ENCODE measurements at regions not wholly inside any gene's neighbourhood (a gene's known extent, or its start where the extent isn't known, plus 50 kb on each side); places are given as distances from the start of the nearest gene placed in this dataset.

GRCh38 chr19:46954502-46954992 is 65.1 kb upstream of the NPAS1 start:
- peak; percentile 50 for ATAC-seq

GRCh38 chr19:46954993-46955812 is 64.4 kb upstream of the NPAS1 start:
- H3K27ac Mint-ChIP-seq: peak overlapping the region; percentile 93 to 94
- peak overlapping the region; percentile 86 to 91 for H3K4me3 Mint-ChIP-seq
- peak in 1 of 2 donors; percentile 4 for DNase-seq
- no peaks in the 10 kb centered on the region for H3K27me3 Mint-ChIP-seq
- peak; percentile 69 for ATAC-seq
- peaks cover 68% of the 10 kb centered on the region for H3K4me1 Mint-ChIP-seq
- H3K9me3 Mint-ChIP-seq: no peaks in the 10 kb centered on the region

More at GRCh38 chr19:46954502-46954992, 65.1 kb upstream of the NPAS1 start:
- Mint-ChIP-seq H3K9me3 (no peaks in the 10 kb centered on the region), H3K27me3 (no peaks in the 10 kb centered on the region), H3K4me1 (peaks cover 63% of the 10 kb centered on the region), H3K27ac (peak overlapping the region; percentile 93 to 94), H3K4me3 (peak overlapping the region; percentile 86 to 91)
- no peak for DNase-seq

GRCh38 chr19:46955813-46956371 is 63.7 kb upstream of the NPAS1 start:
- no peak for ATAC-seq
- Mint-ChIP-seq H3K27me3 (no peaks in the 10 kb centered on the region), H3K4me1 (peaks cover 62% of the 10 kb centered on the region)

GRCh38 chr19:46958532-46958931 is 61.1 kb upstream of the NPAS1 start:
- H3K4me3 Mint-ChIP-seq: no peak overlapping the region
- H3K27ac Mint-ChIP-seq: peak overlapping the region; percentile 59 to 94
- DNase-seq (peak in 1 of 2 donors; percentile 25), ATAC-seq (peak; percentile 52)
- H3K27me3 Mint-ChIP-seq: no peaks in the 10 kb centered on the region
- H3K4me1 Mint-ChIP-seq: peaks cover 55% of the 10 kb centered on the region
- H3K9me3 Mint-ChIP-seq: no peaks in the 10 kb centered on the region

More at GRCh38 chr19:46955813-46956371, 63.7 kb upstream of the NPAS1 start:
- Mint-ChIP-seq H3K27ac (peak overlapping the region in 1 of 2 donors; percentile 93), H3K4me3 (peak overlapping the region; percentile 86 to 91), H3K9me3 (no peaks in the 10 kb centered on the region)
- DNase-seq: no peak

- no peaks in the 10 kb centered on the region for H3K9me3 Mint-ChIP-seq
- no peak overlapping the region for H3K4me3 Mint-ChIP-seq
- peak overlapping the region in 1 of 2 donors; percentile 65 for H3K27ac Mint-ChIP-seq
- H3K4me1 Mint-ChIP-seq: peaks cover 41% of the 10 kb centered on the region
- no peaks in the 10 kb centered on the region for H3K27me3 Mint-ChIP-seq
- ATAC-seq: no peak
- DNase-seq: no peak
Measured at GRCh38 chr19:46959894-46960556, 59.6 kb upstream of the NPAS1 start.

- Mint-ChIP-seq H3K27ac (no peak overlapping the region), H3K4me3 (no peak overlapping the region), H3K9me3 (no peaks in the 10 kb centered on the region), H3K4me1 (peaks cover 35% of the 10 kb centered on the region), H3K27me3 (no peaks in the 10 kb centered on the region)
- DNase-seq: no peak
- ATAC-seq: no peak
Measured at GRCh38 chr19:46962030-46962570, 57.5 kb upstream of the NPAS1 start.

GRCh38 chr19:46963093-46963734 is 56.4 kb upstream of the NPAS1 start:
- peaks cover 46% of the 10 kb centered on the region for H3K4me1 Mint-ChIP-seq
- H3K27me3 Mint-ChIP-seq: no peaks in the 10 kb centered on the region
- ATAC-seq (peak; percentile 63), DNase-seq (no peak)
- no peaks in the 10 kb centered on the region for H3K9me3 Mint-ChIP-seq
- H3K27ac Mint-ChIP-seq: peak overlapping the region in 1 of 2 donors; percentile 42
- peak overlapping the region; percentile 5 to 24 for H3K4me3 Mint-ChIP-seq

- H3K27ac Mint-ChIP-seq: peak overlapping the region; percentile 2 to 77
- H3K9me3 Mint-ChIP-seq: no peaks in the 10 kb centered on the region
- ATAC-seq (peak; percentile 97), DNase-seq (no peak)
- no peaks in the 10 kb centered on the region for H3K27me3 Mint-ChIP-seq
- peak overlapping the region; percentile 39 to 48 for H3K4me3 Mint-ChIP-seq
- peaks cover 31% of the 10 kb centered on the region for H3K4me1 Mint-ChIP-seq
Measured at GRCh38 chr19:46967578-46968032, 52.0 kb upstream of the NPAS1 start.

Measured in stimulated activated naive CD8-positive, alpha-beta T cell treated with anti-CD3 and anti-CD28 coated beads, Interleukin-15, amount 100 ng/mL, for 72 hours (primary cell).